AML-193 (cell line): ENCODE measurements at regions not wholly inside any gene's neighbourhood (a gene's known extent, or its start where the extent isn't known, plus 50 kb on each side); places are given as distances from the start of the nearest gene placed in this dataset.

Experiments
- DNase-seq, 2 experiments: peaks; one replicate each; lab custom pipeline; 2025; lab: John Stamatoyannopoulos, UW

GRCh38 chr3:188064831-188065493 lies 89.0 kb upstream of the LPP start:
- no peak for DNase-seq

GRCh38 chr3:188066141-188066540 lies 87.8 kb upstream of the LPP start:
- no peak for DNase-seq

- no peak for DNase-seq
Observed at GRCh38 chr3:188067932-188068331, 86.0 kb upstream of the LPP start.

GRCh38 chr3:188068342-188068741 lies 85.6 kb upstream of the LPP start:
- DNase-seq, result no peak

GRCh38 chr3:188071636-188072035 lies 82.3 kb upstream of the LPP start:
- no peak for DNase-seq

GRCh38 chr3:188076176-188076575 lies 77.8 kb upstream of the LPP start:
- no peak for DNase-seq

- no peak for DNase-seq
Observed at GRCh38 chr3:188077160-188077799, 76.7 kb upstream of the LPP start.

- no peak for DNase-seq
Observed at GRCh38 chr3:188080091-188080490, 73.9 kb upstream of the LPP start.

GRCh38 chr3:188082031-188082430 lies 71.9 kb upstream of the LPP start:
- DNase-seq, result no peak

GRCh38 chr3:188082450-188082849 lies 71.5 kb upstream of the LPP start:
- no peak for DNase-seq

GRCh38 chr3:188083011-188083410 lies 70.9 kb upstream of the LPP start:
- DNase-seq, result no peak

GRCh38 chr3:188084752-188085583 lies 69.0 kb upstream of the LPP start:
- DNase-seq, result no peak

GRCh38 chr3:188085584-188086560 lies 68.1 kb upstream of the LPP start:
- no peak for DNase-seq

GRCh38 chr3:188088948-188089685 lies 64.8 kb upstream of the LPP start:
- DNase-seq, result no peak

- DNase-seq, result no peak
Observed at GRCh38 chr3:188090620-188091309, 63.2 kb upstream of the LPP start.

- DNase-seq, result no peak
Observed at GRCh38 chr3:188091746-188092145, 62.2 kb upstream of the LPP start.

GRCh38 chr3:188092648-188093047 lies 61.3 kb upstream of the LPP start:
- DNase-seq, result no peak

GRCh38 chr3:188095431-188095830 lies 58.5 kb upstream of the LPP start:
- DNase-seq, result no peak

GRCh38 chr3:188097791-188098190 lies 56.2 kb upstream of the LPP start:
- no peak for DNase-seq

GRCh38 chr3:188099907-188100306 lies 54.0 kb upstream of the LPP start:
- no peak for DNase-seq
